ENCODE measurements at regions not wholly inside any gene's neighbourhood (a gene's known extent, or its start where the extent isn't known, plus 50 kb on each side); places are given as distances from the start of the nearest gene placed in this dataset.
"Not testable (repeated sequence)": the region's sequence is repeated elsewhere in the genome, so short reads cannot be mapped to it uniquely, and the experiment has no call there.

DNA sequence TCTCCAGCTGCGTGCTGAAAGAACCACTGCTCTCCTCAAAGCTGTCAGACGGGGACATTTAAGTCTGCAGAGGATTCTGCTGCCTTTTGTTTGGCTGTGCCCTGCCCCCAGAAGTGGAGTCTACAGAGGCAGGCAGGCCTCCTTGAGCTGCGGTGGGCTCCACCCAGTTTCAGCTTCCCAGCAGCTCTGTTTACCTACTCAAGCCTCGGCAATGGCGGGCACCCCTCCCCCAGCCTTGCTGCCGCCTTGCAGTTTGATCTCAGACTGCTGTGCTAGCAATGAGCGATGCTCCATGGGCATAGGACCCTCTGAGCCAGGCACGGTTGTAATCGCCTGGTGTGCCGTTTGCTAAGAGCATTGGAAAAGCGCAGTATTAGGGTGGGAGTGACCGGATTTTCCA lies 213.2 kb downstream of the MEIS1 start:
- not testable (repeated sequence) for H2AK9ac ChIP-seq (replicated peaks; ENCODE audit: low read depth, low read length, poor library complexity); ATAC-seq (ENCODE audit: low read depth); BruUV-seq (replicated peaks)

More for the DNA sequence above, 213.2 kb downstream of the MEIS1 start:
- H2AK5ac ChIP-seq (ENCODE audit: low read depth, low read length); H3K4me2 ChIP-seq (ENCODE audit: low read depth, low read length); H3K4me3 ChIP-seq (ENCODE audit: insufficient read depth, low read depth, low read length); in situ Hi-C loops (cut with MboI; ENCODE audit: low sequenced_read_pairs); H4K8ac ChIP-seq (ENCODE audit: low read depth in 2 of 2, low read length in 2 of 2); intact Hi-C loops (cut with micrococcal nuclease); H3K27me3 ChIP-seq (ENCODE audit: control insufficient read depth, insufficient read depth, low read length); H2BK20ac ChIP-seq (ENCODE audit: low read depth, low read length); H3K14ac ChIP-seq (replicated peaks; ENCODE audit: low read depth, low read length); H4K20me1 ChIP-seq (ENCODE audit: insufficient read depth, low read length); H3K23ac ChIP-seq (ENCODE audit: low read depth, low read length); DNase-seq; H3K9ac ChIP-seq (ENCODE audit: low read depth, low read length); H3K4ac ChIP-seq (ENCODE audit: low read depth, low read length); H2AFZ ChIP-seq (replicated peaks; ENCODE audit: low read length, poor library complexity); H3K18ac ChIP-seq (ENCODE audit: low read depth, low read length); H2BK5ac ChIP-seq (ENCODE audit: low read depth, low read length, poor library complexity, severe bottlenecking); H3K36me3 ChIP-seq (ENCODE audit: control insufficient read depth, insufficient read depth, low read length); H3K9me1 ChIP-seq (ENCODE audit: insufficient read depth, low read length); H4K5ac ChIP-seq (ENCODE audit: low read depth, low read length); H3K27ac ChIP-seq (ENCODE audit: insufficient read depth, low read length); CTCF ChIA-PET; H3K79me1 ChIP-seq (ENCODE audit: low read depth in 1 of 2, low read length in 2 of 2); H2BK120ac ChIP-seq (ENCODE audit: low read depth, low read length); dilution Hi-C loops (cut with HindIII; ENCODE audit: low sequenced_read_pairs, unreplicated experiment); H2BK15ac ChIP-seq (ENCODE audit: low read depth, low read length); H4K91ac ChIP-seq (ENCODE audit: insufficient read depth, low read depth, low read length); H3K56ac ChIP-seq (ENCODE audit: extremely low read depth, insufficient read depth, low read length); H3K4me1 ChIP-seq (ENCODE audit: control insufficient read depth, insufficient read depth, low read length); POLR2A ChIA-PET (ENCODE audit: unreplicated experiment); H3K9me3 ChIP-seq (ENCODE audit: control insufficient read depth, insufficient read depth, low read length): not testable (repeated sequence)
- 62% methylated on average over 2 of the region's 12 CpGs; no CpG with 5 or more reads in 1 of the 2 experiments for WGBS, 2 experiments (ENCODE audit: extremely low coverage in 2 of 2, insufficient read length in 1 of 2)

Data from IMR-90 (cell line).